ENCODE measurements at regions not wholly inside any gene's neighbourhood (a gene's known extent, or its start where the extent isn't known, plus 50 kb on each side); places are given as distances from the start of the nearest gene placed in this dataset.
"Not testable (repeated sequence)": the region's sequence is repeated elsewhere in the genome, so short reads cannot be mapped to it uniquely, and the experiment has no call there.

DNA sequence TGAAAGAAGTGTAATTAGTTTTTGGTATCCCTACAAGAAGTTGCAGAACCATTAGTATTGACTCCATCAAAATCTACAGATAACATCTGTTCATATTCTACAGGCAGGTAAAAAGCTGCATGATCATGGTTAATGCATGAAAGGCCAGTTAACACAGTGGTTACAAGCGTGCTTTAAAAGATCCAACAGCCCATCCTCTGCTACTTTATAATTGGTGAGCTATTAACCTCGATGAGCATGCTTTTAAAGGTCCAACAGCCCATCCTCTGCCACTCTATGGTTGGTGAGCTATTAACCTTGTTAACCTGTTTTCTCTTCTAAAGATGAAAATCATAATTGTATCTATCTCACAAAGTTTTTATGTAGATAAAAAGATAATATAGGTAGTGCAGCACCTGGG is 289.3 kb downstream of the DUSP6 start:
- no peak for DNase-seq (ENCODE audit: extremely low spot score, unreplicated experiment)
- Mint-ChIP-seq H3K27me3 (ENCODE audit: unreplicated experiment) (no peaks in the 10 kb centered on the region), H3K9me3 (ENCODE audit: unreplicated experiment) (peaks cover 4% of the 10 kb centered on the region), H3K36me3 (ENCODE audit: unreplicated experiment) (no peaks in the 10 kb centered on the region), H3K4me3 (ENCODE audit: unreplicated experiment) (no peak overlapping the region), H3K4me1 (ENCODE audit: unreplicated experiment) (peaks cover 16% of the 10 kb centered on the region), H3K27ac (ENCODE audit: unreplicated experiment) (no peak overlapping the region)
- TF ChIP-seq, protein P1, sequence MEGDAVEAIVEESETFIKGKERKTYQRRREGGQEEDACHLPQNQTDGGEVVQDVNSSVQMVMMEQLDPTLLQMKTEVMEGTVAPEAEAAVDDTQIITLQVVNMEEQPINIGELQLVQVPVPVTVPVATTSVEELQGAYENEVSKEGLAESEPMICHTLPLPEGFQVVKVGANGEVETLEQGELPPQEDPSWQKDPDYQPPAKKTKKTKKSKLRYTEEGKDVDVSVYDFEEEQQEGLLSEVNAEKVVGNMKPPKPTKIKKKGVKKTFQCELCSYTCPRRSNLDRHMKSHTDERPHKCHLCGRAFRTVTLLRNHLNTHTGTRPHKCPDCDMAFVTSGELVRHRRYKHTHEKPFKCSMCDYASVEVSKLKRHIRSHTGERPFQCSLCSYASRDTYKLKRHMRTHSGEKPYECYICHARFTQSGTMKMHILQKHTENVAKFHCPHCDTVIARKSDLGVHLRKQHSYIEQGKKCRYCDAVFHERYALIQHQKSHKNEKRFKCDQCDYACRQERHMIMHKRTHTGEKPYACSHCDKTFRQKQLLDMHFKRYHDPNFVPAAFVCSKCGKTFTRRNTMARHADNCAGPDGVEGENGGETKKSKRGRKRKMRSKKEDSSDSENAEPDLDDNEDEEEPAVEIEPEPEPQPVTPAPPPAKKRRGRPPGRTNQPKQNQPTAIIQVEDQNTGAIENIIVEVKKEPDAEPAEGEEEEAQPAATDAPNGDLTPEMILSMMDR (IDR thresholded peaks at IDR 0.05) = no peak

- H3K36me3 Mint-ChIP-seq (ENCODE audit: unreplicated experiment) = no peaks in the 10 kb centered on the region
- no peak overlapping the region for H3K27ac Mint-ChIP-seq (ENCODE audit: unreplicated experiment)
Observed at GRCh38 chr12:89059721-89060541, 292.4 kb downstream of the DUSP6 start.

GRCh38 chr12:89059056-89059455 is 293.2 kb downstream of the DUSP6 start:
- Mint-ChIP-seq H3K4me3 (ENCODE audit: unreplicated experiment) (no peak overlapping the region), H3K27ac (ENCODE audit: unreplicated experiment) (no peak overlapping the region), H3K36me3 (ENCODE audit: unreplicated experiment) (no peaks in the 10 kb centered on the region), H3K9me3 (ENCODE audit: unreplicated experiment) (no peaks in the 10 kb centered on the region), H3K27me3 (ENCODE audit: unreplicated experiment) (no peaks in the 10 kb centered on the region), H3K4me1 (ENCODE audit: unreplicated experiment) (peaks cover 12% of the 10 kb centered on the region)
- no peak for DNase-seq (ENCODE audit: extremely low spot score, unreplicated experiment)
- TF ChIP-seq, protein P1 (IDR thresholded peaks at IDR 0.05) = no peak

More at GRCh38 chr12:89059721-89060541, 292.4 kb downstream of the DUSP6 start:
- no peak for DNase-seq (ENCODE audit: extremely low spot score, unreplicated experiment)
- peaks cover 16% of the 10 kb centered on the region for H3K4me1 Mint-ChIP-seq (ENCODE audit: unreplicated experiment)
- H3K4me3 Mint-ChIP-seq (ENCODE audit: unreplicated experiment) = no peak overlapping the region
- TF ChIP-seq, protein P1 (IDR thresholded peaks at IDR 0.05) = no peak
- H3K9me3 Mint-ChIP-seq (ENCODE audit: unreplicated experiment) = peaks cover 4% of the 10 kb centered on the region
- H3K27me3 Mint-ChIP-seq (ENCODE audit: unreplicated experiment) = no peaks in the 10 kb centered on the region

GRCh38 chr12:89058402-89058801 is 293.9 kb downstream of the DUSP6 start:
- no peaks in the 10 kb centered on the region for H3K27me3 Mint-ChIP-seq (ENCODE audit: unreplicated experiment)
- peaks cover 12% of the 10 kb centered on the region for H3K4me1 Mint-ChIP-seq (ENCODE audit: unreplicated experiment)
- no peak for DNase-seq (ENCODE audit: extremely low spot score, unreplicated experiment)
- no peak overlapping the region for H3K4me3 Mint-ChIP-seq (ENCODE audit: unreplicated experiment)
- TF ChIP-seq, protein P1 (IDR thresholded peaks at IDR 0.05) = no peak
- no peaks in the 10 kb centered on the region for H3K36me3 Mint-ChIP-seq (ENCODE audit: unreplicated experiment)
- H3K27ac Mint-ChIP-seq (ENCODE audit: unreplicated experiment) = no peak overlapping the region
- no peaks in the 10 kb centered on the region for H3K9me3 Mint-ChIP-seq (ENCODE audit: unreplicated experiment)

DNA sequence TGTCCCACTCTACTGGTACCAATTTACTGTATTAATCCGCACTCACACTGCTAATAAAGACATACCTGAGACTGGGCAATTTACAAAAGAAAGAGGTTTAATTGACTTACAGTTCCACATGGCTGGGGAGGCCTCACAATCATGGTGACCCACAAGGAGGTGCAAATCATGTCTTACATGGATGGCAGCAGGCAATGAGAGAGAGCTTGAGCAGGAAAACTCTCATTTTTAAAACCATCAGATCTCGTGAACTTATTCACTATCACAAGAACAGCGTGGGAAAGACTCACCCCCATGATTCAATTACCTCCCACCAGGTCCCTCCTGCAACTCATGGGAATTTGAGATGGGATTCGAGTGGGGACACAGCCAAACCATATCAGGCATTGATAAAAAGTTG is 298.5 kb downstream of the DUSP6 start:
- H3K36me3 Mint-ChIP-seq (ENCODE audit: unreplicated experiment); H3K27ac Mint-ChIP-seq (ENCODE audit: unreplicated experiment); H3K27me3 Mint-ChIP-seq (ENCODE audit: unreplicated experiment); H3K9me3 Mint-ChIP-seq (ENCODE audit: unreplicated experiment); H3K4me3 Mint-ChIP-seq (ENCODE audit: unreplicated experiment); H3K4me1 Mint-ChIP-seq (ENCODE audit: unreplicated experiment); DNase-seq (ENCODE audit: extremely low spot score, unreplicated experiment): not testable (repeated sequence)
